NCI-H2107 treated with DMSO at 0.1 percent for 48 hours (cell line): ENCODE measurements at regions not wholly inside any gene's neighbourhood (a gene's known extent, or its start where the extent isn't known, plus 50 kb on each side); places are given as distances from the start of the nearest gene placed in this dataset.
"Not testable (repeated sequence)": the region's sequence is repeated elsewhere in the genome, so short reads cannot be mapped to it uniquely, and the experiment has no call there.

ENCODE experiments used
- DNase-seq: peaks from one replicate; lab custom pipeline; 2025; ENCODE audit not compliant: unreplicated experiment; lab: John Stamatoyannopoulos, UW

DNA sequence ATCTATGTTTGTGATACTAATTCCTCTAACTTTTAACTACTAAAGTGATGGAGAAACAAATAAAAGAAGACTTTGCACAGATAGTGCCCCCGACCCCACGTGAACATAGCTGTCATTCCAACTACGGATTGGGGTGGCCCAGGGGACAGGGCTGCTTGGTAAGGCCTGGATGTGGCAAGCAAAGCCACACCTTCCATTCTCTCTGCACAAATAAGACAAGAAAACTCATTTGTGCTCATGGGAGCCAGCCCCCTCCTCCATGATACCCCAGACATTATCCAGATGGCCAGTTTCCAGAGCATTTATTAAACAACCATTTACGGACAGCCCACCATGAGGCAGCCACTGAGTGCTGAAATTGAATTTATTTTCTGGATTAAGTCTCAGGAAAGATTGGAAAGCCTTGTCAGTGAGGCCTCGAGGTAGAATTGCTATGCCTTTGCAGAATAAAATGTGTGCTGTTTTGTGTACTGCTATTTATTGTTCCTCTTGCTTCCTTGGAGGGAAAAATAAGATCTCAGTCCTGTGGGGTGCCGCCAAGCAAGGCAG, 151.2 kb downstream of the UNC5CL start:
- DNase-seq = no peak

DNA sequence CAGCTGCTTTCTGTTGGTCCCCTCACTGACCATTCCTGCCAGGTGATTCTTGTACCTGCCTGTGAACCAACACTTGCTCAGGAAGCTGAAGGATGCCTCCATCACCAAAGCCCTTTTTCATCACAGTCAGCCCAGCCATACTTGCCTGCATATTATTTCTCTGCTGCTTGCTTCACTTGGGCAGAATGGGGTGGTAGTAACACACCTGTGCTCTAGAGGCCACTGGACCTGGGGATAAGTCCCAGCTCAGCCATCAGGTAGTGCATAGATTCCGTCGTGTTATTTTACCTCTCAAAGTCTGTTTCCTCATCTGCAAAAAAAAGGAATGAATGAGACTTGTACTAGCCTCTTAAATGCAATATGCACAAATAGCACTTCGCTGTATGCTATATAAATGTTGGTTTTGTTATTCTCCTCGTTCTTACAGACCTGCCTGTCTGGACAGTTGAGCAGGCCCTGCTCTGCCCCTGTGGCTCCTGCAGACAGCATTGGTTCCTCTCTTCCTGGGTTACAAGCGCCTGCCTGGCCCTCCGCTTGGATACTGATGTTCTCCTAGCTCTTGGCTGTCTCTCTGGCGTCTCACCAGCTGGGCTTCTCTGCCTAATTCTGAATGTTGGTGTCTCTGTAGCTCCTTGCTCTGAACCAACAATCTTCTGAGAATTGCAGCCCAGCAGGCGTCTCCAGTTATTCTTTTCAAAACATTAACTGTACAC, 151.8 kb downstream of the UNC5CL start:
- no peak for DNase-seq

DNA sequence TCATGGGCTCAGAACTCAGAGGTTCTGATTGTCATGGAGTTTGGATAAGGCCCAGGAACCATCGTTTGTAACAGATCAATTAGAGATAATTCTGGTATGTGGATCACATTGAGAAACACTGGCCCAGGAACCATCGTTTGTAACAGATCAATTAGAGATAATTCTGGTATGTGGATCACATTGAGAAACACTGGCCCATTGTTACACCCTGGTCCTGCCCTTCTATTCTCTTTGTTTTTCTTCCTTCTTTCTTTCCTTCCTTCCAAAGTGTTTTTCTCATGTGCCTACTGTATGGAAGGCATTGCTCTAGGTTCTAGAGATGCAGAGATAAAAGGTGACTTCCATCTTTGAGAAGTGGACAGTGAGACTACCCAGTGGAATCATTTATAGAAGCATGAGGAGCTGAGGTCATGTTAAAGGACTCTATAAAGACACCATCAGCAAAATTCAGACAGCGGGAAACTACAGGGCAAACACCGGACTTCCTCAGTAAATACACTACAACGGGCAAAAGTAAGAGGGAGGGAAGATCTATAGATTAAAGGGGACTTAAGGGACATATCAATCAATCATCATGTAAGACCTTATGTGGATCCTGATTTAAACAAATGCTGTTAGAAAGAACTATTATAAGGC, 153.8 kb downstream of the UNC5CL start:
- no peak for DNase-seq

DNA sequence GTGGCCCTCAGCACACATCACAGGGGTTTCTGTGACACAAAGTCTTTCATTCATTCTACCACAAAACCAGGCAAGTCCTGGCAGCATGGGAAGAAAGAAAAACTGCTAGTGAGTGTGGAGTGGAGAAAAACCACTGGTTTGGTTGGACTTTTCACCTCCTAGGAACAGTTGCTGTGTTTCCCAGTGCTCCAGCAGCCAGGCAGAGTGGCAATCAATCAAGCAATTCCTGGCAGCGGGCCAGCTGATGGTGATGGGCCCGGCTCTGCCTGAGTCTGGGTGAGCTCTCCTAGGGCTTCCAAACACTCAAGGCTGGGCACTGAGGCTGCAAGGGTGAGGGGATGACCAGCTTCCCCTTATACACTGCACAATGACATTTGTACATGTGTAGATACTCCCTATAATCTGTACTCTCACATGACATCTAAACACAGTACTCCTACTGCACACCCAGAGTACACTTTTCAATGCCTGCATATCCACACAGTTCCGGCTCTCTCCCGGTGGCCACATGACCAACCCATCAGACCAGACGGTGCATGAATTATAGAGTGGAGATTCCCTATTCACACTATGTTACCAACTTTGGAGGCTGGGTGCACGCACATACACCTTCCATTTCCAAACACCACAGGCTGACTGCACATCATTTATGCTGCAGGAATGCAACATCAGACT, 156.6 kb downstream of the UNC5CL start:
- DNase-seq = no peak

DNA sequence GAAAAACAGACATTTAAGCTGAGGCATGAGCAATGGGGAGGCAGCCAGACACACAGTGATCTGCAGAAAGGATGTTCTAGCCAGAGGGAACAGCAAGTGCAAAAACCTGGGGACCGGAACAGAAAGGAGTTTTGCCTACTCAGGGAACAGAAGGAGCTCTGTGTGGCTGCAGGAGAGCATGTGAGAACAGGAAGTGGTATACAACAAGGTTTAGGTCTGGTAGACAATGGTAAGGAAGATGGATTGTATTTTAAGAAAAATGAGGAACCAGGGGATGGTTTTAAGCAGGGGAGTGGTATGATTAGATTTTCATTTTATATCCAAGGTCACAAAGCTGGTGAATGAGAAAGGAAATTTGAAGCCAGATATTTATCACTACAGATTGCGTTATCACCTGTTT, 157.5 kb downstream of the UNC5CL start:
- no peak for DNase-seq

DNA sequence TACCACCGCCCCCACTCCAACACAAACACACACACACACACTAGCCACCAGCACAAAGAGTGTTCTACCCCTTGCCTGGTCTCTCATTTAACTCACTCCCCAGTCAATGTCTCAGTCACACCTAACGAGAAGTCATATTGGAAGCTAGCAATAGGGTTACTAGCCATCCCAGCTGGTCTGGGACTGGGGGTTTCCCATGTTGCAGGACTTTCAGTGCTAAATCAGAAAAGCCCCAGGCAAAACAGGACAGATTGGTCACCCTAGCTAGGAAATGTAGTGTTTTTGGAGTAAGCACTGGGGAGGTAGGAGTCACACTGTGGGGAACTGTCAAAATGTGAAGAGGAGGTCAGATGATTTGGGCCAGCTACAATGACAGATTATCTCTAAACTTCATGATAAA, 158.1 kb downstream of the UNC5CL start:
- no peak for DNase-seq

DNA sequence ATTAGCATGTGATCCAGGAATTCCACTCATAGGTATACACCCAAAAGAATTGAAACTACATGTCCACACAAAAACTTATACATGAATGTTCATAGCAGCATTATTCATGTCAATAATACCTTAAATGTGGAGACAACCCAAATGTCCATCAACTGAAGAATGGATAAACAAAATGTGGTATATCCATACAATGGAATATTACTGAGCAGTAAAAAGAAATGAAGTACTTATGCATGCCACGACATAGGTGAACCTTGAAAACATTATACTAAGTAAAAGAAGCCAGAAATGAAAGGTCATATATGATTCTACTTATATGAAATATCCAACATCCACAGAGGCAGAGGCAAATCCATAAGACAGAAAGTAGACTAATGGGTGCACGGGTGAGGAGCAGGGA, 159.9 kb downstream of the UNC5CL start:
- DNase-seq = no peak

DNA sequence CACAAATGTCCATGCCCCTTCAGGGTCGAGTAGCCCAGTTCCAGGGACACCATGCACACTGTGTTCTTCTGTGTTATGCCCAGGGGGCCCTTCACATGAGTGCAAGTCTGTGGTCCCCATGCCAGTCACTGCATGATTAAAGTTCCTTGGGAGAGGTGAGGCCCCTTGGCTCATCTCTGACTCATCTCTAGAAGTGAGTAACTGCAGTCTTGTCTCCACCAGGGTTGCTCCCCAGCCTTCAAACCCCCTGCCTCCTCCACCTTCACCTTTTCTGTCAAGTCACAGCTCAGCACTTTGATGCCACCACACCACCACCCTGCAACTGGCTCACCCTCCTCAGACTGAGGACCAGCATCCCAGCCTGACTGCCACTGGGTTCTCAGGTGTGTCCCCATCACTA, 161.7 kb downstream of the UNC5CL start:
- DNase-seq = no peak

DNA sequence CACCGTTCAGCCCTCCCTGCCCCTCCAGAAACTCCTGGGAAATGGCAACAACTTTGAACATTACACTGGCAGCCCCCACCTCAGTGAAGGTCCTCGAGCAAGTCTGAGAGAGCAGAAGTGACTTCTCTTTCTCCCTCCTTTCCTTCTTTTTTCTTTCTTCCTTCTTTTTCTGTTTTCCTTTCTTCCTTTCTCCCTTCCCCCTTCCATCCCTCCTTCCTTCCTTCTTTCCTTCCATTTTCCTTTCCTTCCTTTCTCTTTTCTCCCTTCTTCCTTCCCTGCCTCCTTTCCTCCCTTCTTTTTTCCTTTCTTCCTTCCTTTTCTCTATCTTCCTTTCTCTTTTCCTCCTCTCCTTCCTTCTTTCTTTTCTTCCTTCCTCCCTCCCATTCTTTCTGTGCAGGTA, 162.7 kb downstream of the UNC5CL start:
- no peak for DNase-seq

DNA sequence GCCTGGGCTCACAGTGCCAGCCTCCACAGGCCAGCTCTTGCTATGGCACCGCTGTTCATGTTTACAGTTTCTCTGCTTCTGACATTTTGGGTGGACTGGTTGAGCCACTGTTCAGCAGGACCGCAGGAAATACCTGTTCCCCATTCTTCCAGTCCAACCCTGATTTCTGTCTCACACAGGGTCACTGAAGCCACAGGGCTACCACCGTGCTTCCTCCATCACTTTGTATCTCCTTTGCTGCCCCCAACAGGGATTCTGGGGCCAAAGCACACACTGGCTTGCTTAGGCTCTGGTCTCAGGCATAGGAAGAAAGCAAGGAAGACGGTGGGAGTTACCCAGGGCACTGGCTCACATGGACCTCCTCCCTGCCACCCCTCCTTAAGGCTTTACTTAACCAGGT, 164.5 kb downstream of the UNC5CL start:
- DNase-seq = no peak

DNA sequence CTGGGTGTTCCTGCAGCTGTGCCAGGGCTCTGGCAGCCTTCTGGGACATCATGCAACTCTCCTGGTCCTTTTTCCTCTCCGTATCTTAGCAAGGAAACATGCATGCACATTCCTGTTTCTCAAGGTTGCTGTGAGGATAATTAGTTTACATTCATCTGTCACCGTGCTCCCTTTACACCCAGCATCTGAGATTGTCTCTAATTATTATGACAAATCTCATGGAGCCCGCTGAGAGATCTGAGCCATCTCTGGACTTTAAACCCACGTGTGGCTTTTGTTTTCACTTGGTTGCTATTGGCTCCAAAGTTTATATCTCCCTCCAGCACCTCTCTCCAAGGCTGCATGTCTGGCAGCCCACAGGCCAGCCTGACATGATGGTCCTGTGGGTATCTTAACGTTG, 167.6 kb downstream of the UNC5CL start:
- DNase-seq = no peak

DNA sequence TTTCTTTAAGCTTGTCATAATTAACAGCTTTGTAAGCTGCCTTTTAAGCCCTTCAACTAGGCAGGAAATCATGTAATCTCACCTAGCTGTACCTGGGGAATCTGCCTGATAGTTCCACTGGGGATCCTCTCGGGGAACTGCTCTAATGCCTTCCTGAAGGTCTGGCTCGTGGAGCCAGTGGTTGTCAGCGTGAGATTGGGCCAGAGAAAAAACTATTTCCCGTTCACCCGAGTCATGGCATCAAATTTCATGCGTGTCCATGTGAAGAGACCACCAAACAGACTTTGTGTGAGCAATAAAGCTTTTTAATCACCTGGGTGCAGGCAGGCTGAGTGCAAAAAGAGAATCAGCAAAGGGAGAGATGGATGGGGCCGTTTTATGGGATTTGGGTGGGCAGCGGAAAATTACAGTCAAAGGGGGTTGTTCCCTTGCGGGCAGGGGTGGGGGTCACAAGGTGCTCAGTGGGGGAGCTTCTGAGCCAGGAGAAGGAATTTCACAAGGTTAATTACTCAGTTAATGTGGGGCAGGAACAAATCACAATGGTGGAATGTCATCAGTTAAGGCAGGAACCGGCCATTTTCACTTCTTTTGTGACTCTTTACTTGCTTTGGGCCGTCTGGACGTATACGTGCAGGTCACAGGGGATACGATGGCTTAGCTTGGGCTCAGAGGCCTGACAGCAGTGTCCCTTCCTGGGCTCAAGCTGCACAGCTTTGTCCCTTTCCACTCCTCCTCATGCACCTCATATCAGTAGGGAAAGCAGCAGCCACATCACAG, 170.7 kb downstream of the UNC5CL start:
- DNase-seq = not testable (repeated sequence)

DNA sequence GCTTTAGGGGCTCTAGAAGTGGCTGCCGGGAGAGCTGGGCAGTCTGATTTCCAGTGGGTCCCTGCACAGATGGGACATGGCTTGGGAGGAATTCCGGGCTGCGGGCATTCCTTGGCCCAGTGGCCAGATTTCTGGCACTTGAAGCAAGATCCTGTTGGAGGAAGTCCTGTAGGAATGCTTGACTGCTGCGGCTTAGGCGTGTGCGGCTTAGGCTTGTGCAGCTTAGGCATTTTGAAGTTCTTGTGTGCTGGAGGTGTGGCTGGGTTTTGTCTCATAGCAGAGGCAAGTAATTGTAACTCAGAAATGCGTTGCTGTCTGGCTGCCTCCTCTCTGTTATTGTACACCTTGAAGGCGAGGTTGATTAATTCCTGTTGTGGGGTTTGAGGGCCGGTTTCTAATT, 171.5 kb downstream of the UNC5CL start:
- not testable (repeated sequence) for DNase-seq

DNA sequence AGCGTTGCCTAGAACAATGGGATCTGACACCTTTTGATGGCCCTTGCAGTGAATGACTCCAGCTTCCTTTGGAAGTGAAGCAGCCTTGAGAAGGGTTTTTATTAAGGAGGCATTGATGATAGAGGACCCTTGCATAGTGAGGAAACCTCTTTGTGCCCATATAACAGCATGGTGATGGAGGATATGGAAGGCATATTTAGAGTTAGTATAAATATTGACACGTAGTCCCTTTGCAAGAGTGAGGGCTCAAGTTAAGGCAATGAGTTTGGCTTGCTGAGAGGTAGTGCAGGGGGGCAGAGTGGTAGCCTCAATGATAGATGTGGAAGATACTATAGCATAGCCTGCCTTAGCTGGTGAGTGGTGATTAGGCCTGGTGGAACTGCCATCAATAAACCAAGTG, 173.8 kb downstream of the UNC5CL start:
- DNase-seq = not testable (repeated sequence)

DNA sequence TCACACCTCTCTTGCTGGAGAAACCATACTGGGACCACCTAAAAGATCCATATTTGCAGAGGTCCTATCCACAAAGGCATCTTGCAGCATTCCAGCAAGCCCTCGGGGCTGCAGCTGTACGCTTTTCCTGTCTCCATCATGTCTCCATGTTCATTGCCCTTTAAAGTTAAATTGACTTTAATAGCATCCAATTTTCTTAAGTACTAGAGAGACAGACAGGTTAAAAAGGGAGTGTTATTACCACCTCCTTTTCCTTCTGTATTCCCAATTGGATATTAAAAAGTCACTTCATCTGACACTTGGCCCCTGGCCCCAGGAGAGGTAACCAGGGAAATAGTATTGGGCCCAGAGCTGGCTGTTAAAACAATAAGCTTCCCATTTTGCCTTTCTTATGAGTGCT, 178.6 kb downstream of the UNC5CL start:
- no peak for DNase-seq

DNA sequence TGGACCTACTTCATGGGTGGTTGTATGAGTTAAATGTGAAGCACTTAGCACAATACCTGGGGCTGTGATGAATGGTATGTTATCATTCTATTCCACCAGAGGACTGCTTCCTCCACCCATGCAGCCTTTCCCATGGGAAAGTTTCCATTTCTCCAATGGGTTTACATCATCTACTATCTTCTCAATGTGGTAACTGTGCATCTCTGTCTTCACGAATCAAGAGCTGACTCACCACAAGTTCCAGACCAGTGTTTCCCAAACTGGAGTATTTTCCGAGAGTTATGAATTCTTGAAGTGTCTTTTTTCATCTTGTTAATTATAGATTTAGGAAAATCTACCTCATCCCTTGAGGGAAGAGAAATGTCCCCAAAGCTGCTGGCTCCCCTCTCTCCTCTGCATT, 182.8 kb downstream of the UNC5CL start:
- DNase-seq = no peak

DNA sequence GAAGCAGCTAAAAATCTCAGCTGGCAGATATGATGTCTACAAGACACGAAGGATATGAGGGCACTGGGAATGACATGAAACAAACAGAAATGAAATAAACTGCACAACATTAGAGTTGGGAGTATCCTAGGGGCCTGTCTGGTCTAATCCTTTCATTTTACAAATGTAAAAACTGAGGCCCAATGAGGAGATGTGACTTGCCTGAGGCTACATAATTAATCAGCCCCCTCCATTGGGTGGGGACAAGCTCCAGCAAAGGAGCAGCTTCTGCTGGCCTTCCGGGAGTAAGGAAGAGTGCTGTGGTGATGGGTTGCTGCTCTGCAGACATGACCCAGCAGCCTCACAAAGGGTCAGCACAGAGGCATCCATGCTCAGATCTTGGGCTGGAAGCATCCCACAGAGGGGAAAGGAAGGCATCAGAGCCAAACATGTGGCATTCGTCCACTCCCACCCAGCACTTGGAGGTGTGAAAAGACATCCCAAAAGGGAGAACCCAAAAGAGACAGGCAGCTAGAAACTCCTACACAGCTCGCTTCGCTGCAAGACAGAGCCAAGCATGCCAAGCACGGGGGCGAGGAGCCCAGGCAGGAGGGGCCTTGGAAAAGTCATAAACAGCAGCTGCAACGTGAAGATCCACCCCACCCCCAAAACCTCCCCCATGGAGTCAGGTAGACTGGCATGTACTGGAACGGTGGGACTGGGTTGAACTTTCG, 183.7 kb downstream of the UNC5CL start:
- DNase-seq = no peak

DNA sequence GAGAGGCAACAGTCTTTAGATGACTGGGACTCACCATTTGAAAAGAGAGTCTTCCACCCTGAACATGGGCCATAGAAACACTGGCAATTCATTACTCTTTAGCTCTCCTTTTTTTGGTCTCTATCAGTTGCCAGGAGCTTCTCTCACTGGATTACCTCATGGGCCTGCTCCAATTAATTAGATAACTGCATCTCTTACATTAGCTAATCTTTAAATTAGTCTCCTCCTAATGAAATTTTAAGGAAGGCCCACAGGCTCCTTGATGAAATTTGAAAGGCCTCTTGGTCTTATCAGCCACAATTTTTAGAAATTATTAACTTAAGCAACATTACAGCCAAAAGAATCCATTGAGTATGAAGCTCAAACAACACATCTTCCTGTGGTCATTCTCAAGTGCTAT, 184.4 kb downstream of the UNC5CL start:
- DNase-seq = no peak

DNA sequence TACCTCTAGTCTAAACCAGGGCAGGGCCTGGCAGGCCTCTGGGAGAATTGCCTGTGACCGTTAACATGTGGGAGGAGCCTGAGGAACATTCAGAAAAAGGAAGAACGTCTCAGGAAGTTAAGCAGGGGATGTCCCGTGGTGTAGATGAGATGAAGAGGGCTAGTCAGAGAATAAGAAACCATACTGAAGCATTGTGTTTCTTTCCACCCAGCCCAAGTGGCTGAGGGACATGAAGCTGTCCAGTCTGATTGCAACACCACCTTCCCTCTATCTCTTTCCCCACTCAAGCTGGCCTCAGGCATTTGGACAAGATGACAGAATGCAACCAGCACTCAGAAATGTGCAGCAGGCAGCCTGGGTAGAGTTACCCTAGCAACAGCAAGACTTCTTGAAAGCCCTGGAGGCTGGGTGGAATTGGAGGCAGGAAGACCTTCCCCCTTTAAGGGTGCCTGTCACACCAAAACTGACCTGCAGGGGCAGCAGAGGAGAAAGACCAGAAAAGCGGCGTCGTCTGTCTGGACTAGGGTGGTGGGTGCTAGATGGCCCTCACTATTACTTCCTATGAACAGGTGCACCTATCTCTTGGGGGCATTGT, 186.1 kb downstream of the UNC5CL start:
- no peak for DNase-seq

DNA sequence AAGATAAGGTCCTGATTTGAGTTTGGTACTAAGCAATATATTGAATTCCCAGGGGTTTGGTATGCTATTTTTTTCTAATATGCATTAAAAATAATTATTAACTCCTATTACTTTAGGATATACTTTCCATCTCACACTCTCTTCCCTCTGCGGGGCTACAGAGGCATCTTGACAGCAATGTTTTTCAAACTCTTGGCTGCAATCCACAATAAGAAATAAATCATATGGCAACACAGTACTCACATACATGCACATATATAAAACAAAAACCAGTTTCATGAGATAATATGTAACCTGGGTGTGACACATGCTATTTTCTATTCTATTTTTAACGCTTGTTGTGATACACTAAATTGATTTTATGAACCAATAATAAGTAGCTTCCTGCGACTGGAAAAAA, 189.5 kb downstream of the UNC5CL start:
- DNase-seq = no peak
